Liver (tissue), 8 donors: ENCODE measurements at regions not wholly inside any gene's neighbourhood (a gene's known extent, or its start where the extent isn't known, plus 50 kb on each side); places are given as distances from the start of the nearest gene placed in this dataset.

Source experiments
- DNase-seq: peaks from one replicate; pipeline ENCODE4 v3.0.0-alpha.2; 2017; ENCODE audit warnings: low spot score
- H3K27ac ChIP-seq, 2 donors: one replicate each; pipeline ENCODE4 v1.7.0; 2013; ENCODE audit warnings: inconsistent platforms in 2 of 2, low read length in 2 of 2, control low read depth in 1 of 2, low read depth in 1 of 2, mild to moderate bottlenecking in 1 of 2
- H3K27me3 ChIP-seq, 4 donors: one replicate each; pipeline versions ENCODE4 v1.6.1 to v1.7.0; 2013; ENCODE audit warnings: low read length in 3 of 4, inconsistent platforms in 1 of 4, mild to moderate bottlenecking in 1 of 4, moderate library complexity in 1 of 4; ENCODE audit not compliant: control insufficient read depth in 4 of 4, insufficient read depth in 4 of 4
- H3K36me3 ChIP-seq, 4 donors: one replicate each; pipeline versions ENCODE4 v1.6.1 to v1.7.0; 2013; ENCODE audit warnings: low read length in 3 of 4, mild to moderate bottlenecking in 3 of 4, low read depth in 1 of 4, moderate library complexity in 1 of 4; ENCODE audit not compliant: control insufficient read depth in 4 of 4, insufficient read depth in 3 of 4
- H3K4me1 ChIP-seq, 4 donors: one replicate each; pipeline versions ENCODE4 v1.6.1 to v1.7.0; 2013; ENCODE audit warnings: low read length in 3 of 4, mild to moderate bottlenecking in 3 of 4, moderate library complexity in 1 of 4; ENCODE audit not compliant: control insufficient read depth in 4 of 4, insufficient read depth in 4 of 4
- H3K4me3 ChIP-seq, 3 donors: one replicate each; pipeline versions ENCODE4 v1.6.1 to v1.7.0; 2013; ENCODE audit warnings: low read length in 3 of 3, control low read depth in 1 of 3, low read depth in 1 of 3, mild to moderate bottlenecking in 1 of 3
- H3K9ac ChIP-seq, 2 donors: one replicate each; pipeline ENCODE4 v1.7.0; 2013; ENCODE audit warnings: low read length in 2 of 2, mild to moderate bottlenecking in 2 of 2, moderate library complexity in 2 of 2, control low read depth in 1 of 2, low read depth in 1 of 2
- H3K9me3 ChIP-seq, 4 donors: one replicate each; pipeline versions ENCODE4 v1.6.1 to v1.7.0; 2013; ENCODE audit warnings: low read length in 3 of 4; ENCODE audit not compliant: control insufficient read depth in 4 of 4
- EGR1 ChIP-seq, 2 donors: IDR thresholded peaks; 2 replicates each; pipeline ENCODE4 v1.6.1; 2016 to 2018; ENCODE audit warnings: antibody characterized with exemption in 2 of 2, low read depth in 2 of 2
- FOXA1 ChIP-seq: IDR thresholded peaks from 2 replicates; pipeline ENCODE4 v1.6.1; 2016; ENCODE audit warnings: antibody characterized with exemption
- FOXA2 ChIP-seq: IDR thresholded peaks from 2 replicates; pipeline ENCODE4 v1.6.1; 2016; ENCODE audit warnings: antibody characterized with exemption
- GABPA ChIP-seq, 2 donors: IDR thresholded peaks in 1 of 2; conservative IDR thresholded peaks in 1 of 2; 2 replicates each; pipeline ENCODE4 v1.6.1; 2016; ENCODE audit warnings: antibody characterized with exemption in 2 of 2, mild to moderate bottlenecking in 1 of 2, moderate library complexity in 1 of 2
- HNF4A ChIP-seq, 2 donors: conservative IDR thresholded peaks; 2 replicates each; pipeline ENCODE4 v1.6.1; 2016; ENCODE audit warnings: antibody characterized with exemption in 2 of 2, mild to moderate bottlenecking in 2 of 2
- HNF4G ChIP-seq: IDR thresholded peaks from 2 replicates; pipeline ENCODE4 v1.6.1; 2016; ENCODE audit warnings: antibody characterized with exemption
- JUND ChIP-seq, 2 donors: IDR thresholded peaks; 2 replicates each; pipeline ENCODE4 v1.6.1; 2016; ENCODE audit warnings: antibody characterized with exemption in 2 of 2
- NR2F2 ChIP-seq: IDR thresholded peaks from 2 replicates; pipeline ENCODE4 v1.6.1; 2016; ENCODE audit warnings: antibody characterized with exemption
- RAD21 ChIP-seq, 2 donors: IDR thresholded peaks; 2 replicates each; pipeline ENCODE4 v1.6.1; 2016; ENCODE audit warnings: antibody characterized with exemption in 2 of 2, mild to moderate bottlenecking in 2 of 2
- RXRA ChIP-seq, 2 donors: IDR thresholded peaks; 2 replicates each; pipeline ENCODE4 v1.6.1; 2017 to 2018; ENCODE audit warnings: antibody characterized with exemption in 2 of 2, mild to moderate bottlenecking in 1 of 2
- SP1 ChIP-seq: IDR thresholded peaks from 2 replicates; pipeline ENCODE4 v1.6.1; 2018; ENCODE audit warnings: antibody characterized with exemption, mild to moderate bottlenecking
- TAF1 ChIP-seq: conservative IDR thresholded peaks from 2 replicates; pipeline ENCODE4 v1.6.1; 2016; ENCODE audit warnings: antibody characterized with exemption, mild to moderate bottlenecking
- YY1 ChIP-seq: IDR thresholded peaks from 2 replicates; pipeline ENCODE4 v1.6.1; 2016; ENCODE audit warnings: antibody characterized with exemption, mild to moderate bottlenecking
- WGBS: extraction: QIAGEN DNeasy Blood & Tissue Kit; methylation state at CpG from one replicate; pipeline ENCODE4 v1.1.7; 2013; 5-methylcytosine and 5-hydroxymethylcytosine counted together
- TF ChIP-seq, protein P1 (sequence below): IDR thresholded peaks from 2 replicates; pipeline ENCODE4 v1.6.1; 2016; ENCODE audit warnings: antibody characterized with exemption
- TF ChIP-seq, protein P2 (sequence below): fragments of 150-350 bp; IDR thresholded peaks from 2 replicates; pipeline ENCODE4 v1.5.1; 2017; ENCODE audit warnings: improper control_type of control experiment, low read depth, low read length; ENCODE audit not compliant: missing input control
- TF ChIP-seq, protein P3 (sequence below): IDR thresholded peaks from 2 replicates; pipeline ENCODE4 v1.6.1; 2016; ENCODE audit warnings: antibody characterized with exemption
- TF ChIP-seq, protein P4 (sequence below): IDR thresholded peaks from 2 replicates; pipeline ENCODE4 v1.6.1; 2016; ENCODE audit warnings: antibody characterized with exemption, mild to moderate bottlenecking
- TF ChIP-seq, protein P5 (sequence below): IDR thresholded peaks from 2 replicates; pipeline ENCODE4 v1.6.1; 2016; ENCODE audit warnings: antibody characterized with exemption
- donor health status: healthy.
- donor health status: healthy.
- donor health status: healthy.
- donor health status: healthy.
- donor health status: healthy.

DNA sequence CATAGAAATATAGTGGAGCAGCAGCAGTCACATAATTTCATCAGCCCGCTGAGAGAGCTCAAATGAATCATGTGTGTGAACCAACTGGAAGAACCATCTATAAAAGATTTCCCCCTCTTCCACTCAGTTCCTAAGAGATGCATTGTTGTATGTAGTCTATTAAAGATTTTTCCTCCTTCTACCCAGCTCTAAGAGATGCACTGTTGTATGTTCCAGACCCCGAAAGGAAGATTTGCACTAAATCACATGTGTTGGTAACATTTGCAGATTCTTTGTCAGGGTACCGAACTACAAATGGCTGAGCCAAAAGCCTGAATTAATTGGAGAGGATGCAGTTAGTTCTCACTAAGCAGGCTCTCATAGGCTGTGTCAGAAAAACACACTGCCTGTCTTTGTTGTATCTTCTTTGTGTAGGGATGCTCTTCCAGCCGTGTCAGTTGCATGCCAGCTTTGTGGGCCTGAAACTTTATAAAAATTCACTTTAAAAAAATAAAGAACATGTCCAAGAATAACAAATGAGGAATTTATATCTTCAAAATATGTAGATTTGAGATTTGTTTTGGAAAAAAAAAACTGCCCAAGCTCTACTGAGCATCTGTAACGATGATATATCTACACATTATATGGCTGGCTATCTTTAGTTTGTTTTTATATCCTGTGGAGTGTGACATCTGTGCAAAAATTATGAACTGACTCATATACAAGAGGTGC, 223.1 kb downstream of the MZT1 start:
- Histone ChIP-seq H3K4me1 (peaks cover 0 to 8% (median 2%) of the 10 kb centered on the region in 4 donors), H3K36me3 (no peaks in the 10 kb centered on the region), H3K9me3 (no peaks in the 10 kb centered on the region), H3K4me3 (no peak overlapping the region), H3K27me3 (no peaks in the 10 kb centered on the region), H3K9ac (no peak overlapping the region), H3K27ac (no peak overlapping the region)
- 86% methylated on average over 5 of the region's 5 CpGs for WGBS
- no peak for DNase-seq
- TF ChIP-seq, protein P1, sequence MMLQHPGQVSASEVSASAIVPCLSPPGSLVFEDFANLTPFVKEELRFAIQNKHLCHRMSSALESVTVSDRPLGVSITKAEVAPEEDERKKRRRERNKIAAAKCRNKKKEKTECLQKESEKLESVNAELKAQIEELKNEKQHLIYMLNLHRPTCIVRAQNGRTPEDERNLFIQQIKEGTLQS: no peak
- no peak for TF ChIP-seq HNF4A (conservative IDR thresholded peaks at IDR 0.05)
- TF ChIP-seq FOXA1: no peak
- TF ChIP-seq HNF4G: no peak
- no peak for TF ChIP-seq GABPA (IDR thresholded peaks at IDR 0.05 in 1 of 2, conservative IDR thresholded peaks at IDR 0.05 in 1 of 2)
- TF ChIP-seq JUND (IDR thresholded peaks at IDR 0.05): no peak
- TF ChIP-seq, protein P2, sequence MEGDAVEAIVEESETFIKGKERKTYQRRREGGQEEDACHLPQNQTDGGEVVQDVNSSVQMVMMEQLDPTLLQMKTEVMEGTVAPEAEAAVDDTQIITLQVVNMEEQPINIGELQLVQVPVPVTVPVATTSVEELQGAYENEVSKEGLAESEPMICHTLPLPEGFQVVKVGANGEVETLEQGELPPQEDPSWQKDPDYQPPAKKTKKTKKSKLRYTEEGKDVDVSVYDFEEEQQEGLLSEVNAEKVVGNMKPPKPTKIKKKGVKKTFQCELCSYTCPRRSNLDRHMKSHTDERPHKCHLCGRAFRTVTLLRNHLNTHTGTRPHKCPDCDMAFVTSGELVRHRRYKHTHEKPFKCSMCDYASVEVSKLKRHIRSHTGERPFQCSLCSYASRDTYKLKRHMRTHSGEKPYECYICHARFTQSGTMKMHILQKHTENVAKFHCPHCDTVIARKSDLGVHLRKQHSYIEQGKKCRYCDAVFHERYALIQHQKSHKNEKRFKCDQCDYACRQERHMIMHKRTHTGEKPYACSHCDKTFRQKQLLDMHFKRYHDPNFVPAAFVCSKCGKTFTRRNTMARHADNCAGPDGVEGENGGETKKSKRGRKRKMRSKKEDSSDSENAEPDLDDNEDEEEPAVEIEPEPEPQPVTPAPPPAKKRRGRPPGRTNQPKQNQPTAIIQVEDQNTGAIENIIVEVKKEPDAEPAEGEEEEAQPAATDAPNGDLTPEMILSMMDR: no peak
- no peak for TF ChIP-seq FOXA2
- TF ChIP-seq, protein P3, sequence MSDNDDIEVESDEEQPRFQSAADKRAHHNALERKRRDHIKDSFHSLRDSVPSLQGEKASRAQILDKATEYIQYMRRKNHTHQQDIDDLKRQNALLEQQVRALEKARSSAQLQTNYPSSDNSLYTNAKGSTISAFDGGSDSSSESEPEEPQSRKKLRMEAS: no peak
- no peak for TF ChIP-seq EGR1 (IDR thresholded peaks at IDR 0.05; ENCODE audit: low read depth in 2 of 2)
- TF ChIP-seq YY1: no peak
- TF ChIP-seq NR2F2: no peak
- TF ChIP-seq RAD21 (IDR thresholded peaks at IDR 0.05): no peak
- TF ChIP-seq, protein P4, sequence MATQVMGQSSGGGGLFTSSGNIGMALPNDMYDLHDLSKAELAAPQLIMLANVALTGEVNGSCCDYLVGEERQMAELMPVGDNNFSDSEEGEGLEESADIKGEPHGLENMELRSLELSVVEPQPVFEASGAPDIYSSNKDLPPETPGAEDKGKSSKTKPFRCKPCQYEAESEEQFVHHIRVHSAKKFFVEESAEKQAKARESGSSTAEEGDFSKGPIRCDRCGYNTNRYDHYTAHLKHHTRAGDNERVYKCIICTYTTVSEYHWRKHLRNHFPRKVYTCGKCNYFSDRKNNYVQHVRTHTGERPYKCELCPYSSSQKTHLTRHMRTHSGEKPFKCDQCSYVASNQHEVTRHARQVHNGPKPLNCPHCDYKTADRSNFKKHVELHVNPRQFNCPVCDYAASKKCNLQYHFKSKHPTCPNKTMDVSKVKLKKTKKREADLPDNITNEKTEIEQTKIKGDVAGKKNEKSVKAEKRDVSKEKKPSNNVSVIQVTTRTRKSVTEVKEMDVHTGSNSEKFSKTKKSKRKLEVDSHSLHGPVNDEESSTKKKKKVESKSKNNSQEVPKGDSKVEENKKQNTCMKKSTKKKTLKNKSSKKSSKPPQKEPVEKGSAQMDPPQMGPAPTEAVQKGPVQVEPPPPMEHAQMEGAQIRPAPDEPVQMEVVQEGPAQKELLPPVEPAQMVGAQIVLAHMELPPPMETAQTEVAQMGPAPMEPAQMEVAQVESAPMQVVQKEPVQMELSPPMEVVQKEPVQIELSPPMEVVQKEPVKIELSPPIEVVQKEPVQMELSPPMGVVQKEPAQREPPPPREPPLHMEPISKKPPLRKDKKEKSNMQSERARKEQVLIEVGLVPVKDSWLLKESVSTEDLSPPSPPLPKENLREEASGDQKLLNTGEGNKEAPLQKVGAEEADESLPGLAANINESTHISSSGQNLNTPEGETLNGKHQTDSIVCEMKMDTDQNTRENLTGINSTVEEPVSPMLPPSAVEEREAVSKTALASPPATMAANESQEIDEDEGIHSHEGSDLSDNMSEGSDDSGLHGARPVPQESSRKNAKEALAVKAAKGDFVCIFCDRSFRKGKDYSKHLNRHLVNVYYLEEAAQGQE: no peak
- TF ChIP-seq SP1: no peak
- TF ChIP-seq, protein P5, sequence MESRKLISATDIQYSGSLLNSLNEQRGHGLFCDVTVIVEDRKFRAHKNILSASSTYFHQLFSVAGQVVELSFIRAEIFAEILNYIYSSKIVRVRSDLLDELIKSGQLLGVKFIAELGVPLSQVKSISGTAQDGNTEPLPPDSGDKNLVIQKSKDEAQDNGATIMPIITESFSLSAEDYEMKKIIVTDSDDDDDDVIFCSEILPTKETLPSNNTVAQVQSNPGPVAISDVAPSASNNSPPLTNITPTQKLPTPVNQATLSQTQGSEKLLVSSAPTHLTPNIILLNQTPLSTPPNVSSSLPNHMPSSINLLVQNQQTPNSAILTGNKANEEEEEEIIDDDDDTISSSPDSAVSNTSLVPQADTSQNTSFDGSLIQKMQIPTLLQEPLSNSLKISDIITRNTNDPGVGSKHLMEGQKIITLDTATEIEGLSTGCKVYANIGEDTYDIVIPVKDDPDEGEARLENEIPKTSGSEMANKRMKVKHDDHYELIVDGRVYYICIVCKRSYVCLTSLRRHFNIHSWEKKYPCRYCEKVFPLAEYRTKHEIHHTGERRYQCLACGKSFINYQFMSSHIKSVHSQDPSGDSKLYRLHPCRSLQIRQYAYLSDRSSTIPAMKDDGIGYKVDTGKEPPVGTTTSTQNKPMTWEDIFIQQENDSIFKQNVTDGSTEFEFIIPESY: no peak
- no peak for TF ChIP-seq TAF1
- TF ChIP-seq RXRA (IDR thresholded peaks at IDR 0.05): no peak
